GM13976 (cell line): ENCODE measurements at regions not wholly inside any gene's neighbourhood (a gene's known extent, or its start where the extent isn't known, plus 50 kb on each side); places are given as distances from the start of the nearest gene placed in this dataset.
"Not testable (repeated sequence)": the region's sequence is repeated elsewhere in the genome, so short reads cannot be mapped to it uniquely, and the experiment has no call there.

Experiments used
- DNase-seq: peaks from one replicate; pipeline ENCODE4 v3.0.0; 2012; ENCODE audit warnings: low spot score
- CTCF ChIP-seq: IDR thresholded peaks from 2 replicates; pipeline ENCODE4 v1.5.1; 2012; ENCODE audit warnings: borderline replicate concordance, mild to moderate bottlenecking; ENCODE audit not compliant: insufficient read depth; ENCODE audit errors: extremely low read depth, missing control alignments, control extremely low read depth
- in situ Hi-C: fragments of 300-500 bp; cut with MboI; formaldehyde crosslinking; loops from one replicate; pipeline ENCODE4 v1.12.0; 2022; ENCODE audit warnings: low sequenced_read_pairs, mixed read lengths, inconsistent platforms; ENCODE audit not compliant: unreplicated experiment

- no peak for TF ChIP-seq CTCF
- in situ Hi-C loops = no loop called here
- no peak for DNase-seq
Observed at GRCh38 chr3:165981318-165981717, 144.1 kb upstream of the BCHE start.

- in situ Hi-C loops, DNase-seq: not testable (repeated sequence)
Observed at GRCh38 chr3:165960825-165961224, 123.6 kb upstream of the BCHE start.

- in situ Hi-C loops = no loop called here
- no peak for DNase-seq
- TF ChIP-seq CTCF = no peak
Observed at GRCh38 chr3:165954171-165954570, 116.9 kb upstream of the BCHE start.

GRCh38 chr3:165946360-165946759, 109.1 kb upstream of the BCHE start:
- in situ Hi-C loops = no loop called here
- TF ChIP-seq CTCF = no peak
- no peak for DNase-seq

- no peak for TF ChIP-seq CTCF
- no peak for DNase-seq
- in situ Hi-C loops = no loop called here
Observed at GRCh38 chr3:165938986-165939540, 101.8 kb upstream of the BCHE start.

GRCh38 chr3:165936081-165936480, 98.9 kb upstream of the BCHE start:
- DNase-seq, in situ Hi-C loops: not testable (repeated sequence)

- DNase-seq, in situ Hi-C loops: not testable (repeated sequence)
Observed at GRCh38 chr3:165924301-165924791, 87.1 kb upstream of the BCHE start.

GRCh38 chr3:165920984-165921383, 83.8 kb upstream of the BCHE start:
- no peak for TF ChIP-seq CTCF
- in situ Hi-C loops = no loop called here
- no peak for DNase-seq
